ENCODE measurements at regions not wholly inside any gene's neighbourhood (a gene's known extent, or its start where the extent isn't known, plus 50 kb on each side); places are given as distances from the start of the nearest gene placed in this dataset.
"Not testable (repeated sequence)": the region's sequence is repeated elsewhere in the genome, so short reads cannot be mapped to it uniquely, and the experiment has no call there.

- DNase-seq (ENCODE audit: low read depth), result not testable (repeated sequence)
Measured at GRCh38 chr18:5830902-5831301, 64.4 kb downstream of the TMEM200C start.

DNA sequence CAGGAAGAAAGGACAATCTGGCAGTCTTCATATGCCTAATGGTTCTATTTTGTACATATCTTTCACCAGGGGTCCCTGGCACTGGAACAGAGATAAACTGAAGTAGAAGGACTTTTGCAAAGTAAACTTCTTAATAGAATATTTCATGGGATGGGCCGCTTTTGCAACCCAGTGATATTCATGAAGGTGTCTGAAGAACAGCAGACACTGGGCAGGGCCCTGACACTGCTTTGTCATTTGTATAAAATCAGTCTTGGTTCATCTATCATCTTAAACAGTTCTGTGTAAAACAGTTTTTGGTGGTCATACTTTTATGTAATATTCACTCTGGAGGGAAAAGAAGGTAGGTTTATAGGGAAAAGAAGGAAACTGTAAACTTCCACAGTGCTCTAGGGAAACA is 66.4 kb downstream of the TMEM200C start:
- no peak for DNase-seq (ENCODE audit: low read depth)

DNA sequence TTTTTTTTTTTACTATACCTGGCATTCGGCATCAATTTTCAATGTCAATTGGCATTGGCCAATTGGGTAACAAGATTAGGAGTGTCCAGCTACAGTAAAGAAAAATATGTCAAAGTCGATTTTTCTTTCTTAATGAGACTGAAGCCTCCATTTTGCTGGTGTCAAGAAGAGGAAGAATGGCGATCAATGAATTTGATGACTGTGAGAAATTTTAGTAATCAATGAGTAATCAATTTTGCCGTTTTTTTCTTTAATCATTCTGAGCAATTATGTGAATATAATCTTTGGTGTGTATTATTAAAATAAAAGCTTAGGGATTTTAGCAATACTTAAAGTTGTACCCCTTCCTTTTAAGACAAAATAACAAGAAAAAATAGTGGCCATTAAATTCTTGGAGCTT is 69.7 kb downstream of the TMEM200C start:
- no peak for DNase-seq (ENCODE audit: low read depth)

- no peak for DNase-seq (ENCODE audit: low read depth)
Measured at GRCh38 chr18:5824370-5824984, 70.8 kb downstream of the TMEM200C start.

- DNase-seq (ENCODE audit: low read depth), result no peak
Measured at GRCh38 chr18:5817816-5818215, 77.5 kb downstream of the TMEM200C start.

- no peak for DNase-seq (ENCODE audit: low read depth)
Measured at GRCh38 chr18:5806860-5807259, 88.5 kb downstream of the TMEM200C start.

GRCh38 chr18:5787936-5788335 is 107.4 kb downstream of the TMEM200C start:
- no peak for DNase-seq (ENCODE audit: low read depth)

DNA sequence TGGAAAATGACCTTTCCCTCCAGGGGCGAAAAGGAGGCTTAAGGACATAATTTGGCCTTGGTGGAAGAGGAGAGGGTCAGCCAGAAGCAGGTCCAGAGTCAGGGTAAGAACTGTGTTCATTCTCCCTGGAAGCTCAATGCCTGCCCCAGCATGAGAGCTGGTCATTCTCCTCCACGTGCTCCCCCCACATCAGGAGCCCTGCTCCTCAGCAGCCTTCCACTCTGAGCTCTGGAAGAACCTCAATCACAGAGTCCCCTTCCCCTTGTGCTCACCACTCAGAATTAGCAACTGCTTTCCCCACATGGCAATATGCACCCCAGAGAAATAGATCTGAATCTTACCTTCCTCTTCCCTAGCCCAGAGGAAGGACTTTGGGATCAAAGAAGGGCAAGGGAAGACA is 115.4 kb downstream of the TMEM200C start:
- DNase-seq (ENCODE audit: low read depth), result no peak

DNA sequence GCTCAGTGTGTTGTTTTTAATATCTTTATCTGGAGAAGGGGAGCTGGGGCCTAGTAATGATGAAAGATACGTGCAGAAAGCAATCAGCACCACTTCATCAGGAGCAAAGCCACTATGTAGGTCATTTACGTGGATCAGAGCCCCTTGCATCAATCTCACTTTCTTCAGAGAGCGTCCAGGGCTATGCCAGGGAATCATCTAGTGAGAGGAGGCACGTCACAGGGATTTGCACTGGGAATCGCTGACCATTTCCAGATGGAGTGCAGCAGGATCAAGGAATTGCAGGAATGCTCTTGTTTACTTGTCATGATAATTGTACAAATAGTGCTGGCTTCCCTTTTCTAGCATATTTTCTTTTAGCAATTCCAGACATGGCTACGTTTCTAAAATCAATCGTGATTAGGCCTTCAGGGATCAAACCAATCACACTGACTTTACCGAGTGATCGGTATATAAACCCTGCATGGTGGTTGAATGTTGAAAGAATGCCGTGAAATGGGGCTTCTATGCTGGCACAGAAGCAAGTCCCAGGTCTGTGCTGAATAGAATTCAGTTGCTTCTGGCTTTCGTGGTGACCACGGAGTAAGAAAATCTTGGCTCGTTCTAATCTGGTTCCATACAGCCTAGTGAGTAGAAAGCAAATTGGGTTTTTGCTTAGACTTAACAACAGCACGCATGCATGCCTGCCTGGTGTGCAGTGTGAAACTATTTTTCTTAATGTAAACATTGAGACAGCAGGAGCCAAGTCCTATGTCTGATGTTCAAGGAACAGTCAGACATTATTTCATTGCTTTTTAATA is 122.8 kb downstream of the TMEM200C start:
- no peak for DNase-seq (ENCODE audit: low read depth)

GRCh38 chr18:5771343-5771742 is 124.0 kb downstream of the TMEM200C start:
- no peak for DNase-seq (ENCODE audit: low read depth)

GRCh38 chr18:5770176-5770575 is 125.1 kb downstream of the TMEM200C start:
- no peak for DNase-seq (ENCODE audit: low read depth)

DNA sequence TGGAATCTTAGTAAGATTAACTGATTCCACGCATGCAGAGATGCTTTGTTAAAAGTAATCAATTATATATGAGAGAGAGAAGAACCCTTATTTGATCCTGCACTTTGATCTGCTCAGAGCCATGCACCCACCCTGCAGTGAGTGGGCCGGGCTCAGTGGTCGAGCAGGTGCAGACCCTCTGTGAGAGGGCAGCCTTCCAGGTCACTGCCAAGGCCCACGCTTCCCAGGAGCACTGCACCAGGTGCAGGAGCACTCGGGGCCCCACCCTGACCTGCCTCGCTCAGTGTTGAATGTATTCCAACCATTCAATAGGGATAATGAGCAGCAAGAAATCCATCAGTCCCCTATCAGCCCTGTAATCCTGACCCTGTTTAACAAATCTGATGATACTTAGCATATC is 126.9 kb downstream of the TMEM200C start:
- no peak for DNase-seq (ENCODE audit: low read depth)

- DNase-seq (ENCODE audit: low read depth), result no peak
Measured at GRCh38 chr18:5759194-5759593, 136.1 kb downstream of the TMEM200C start.

GRCh38 chr18:5756823-5757222 is 138.5 kb downstream of the TMEM200C start:
- DNase-seq (ENCODE audit: low read depth), result no peak

- DNase-seq (ENCODE audit: low read depth), result no peak
Measured at GRCh38 chr18:5747678-5748077, 147.6 kb downstream of the TMEM200C start.

GRCh38 chr18:5746844-5747243 is 148.5 kb downstream of the TMEM200C start:
- no peak for DNase-seq (ENCODE audit: low read depth)

DNA sequence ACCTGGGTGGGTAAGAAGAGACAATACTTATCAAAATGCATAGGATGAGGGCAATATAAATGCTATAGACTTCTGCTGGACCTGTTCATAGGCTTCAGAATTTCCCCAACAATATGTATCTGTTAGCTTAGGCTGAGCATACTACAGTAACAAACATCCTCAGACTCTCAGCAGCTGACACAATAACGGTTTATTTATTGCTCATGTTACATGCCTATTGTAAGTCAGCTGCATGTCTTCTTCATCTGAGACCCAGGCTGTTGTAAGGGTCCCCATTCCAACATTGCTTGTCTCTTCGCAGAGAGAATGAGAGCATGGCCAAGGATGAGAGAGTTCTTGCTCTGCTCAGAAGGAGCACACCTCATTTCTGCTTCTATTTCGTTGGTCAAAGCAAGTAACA is 150.7 kb downstream of the TMEM200C start:
- DNase-seq (ENCODE audit: low read depth), result no peak

DNA sequence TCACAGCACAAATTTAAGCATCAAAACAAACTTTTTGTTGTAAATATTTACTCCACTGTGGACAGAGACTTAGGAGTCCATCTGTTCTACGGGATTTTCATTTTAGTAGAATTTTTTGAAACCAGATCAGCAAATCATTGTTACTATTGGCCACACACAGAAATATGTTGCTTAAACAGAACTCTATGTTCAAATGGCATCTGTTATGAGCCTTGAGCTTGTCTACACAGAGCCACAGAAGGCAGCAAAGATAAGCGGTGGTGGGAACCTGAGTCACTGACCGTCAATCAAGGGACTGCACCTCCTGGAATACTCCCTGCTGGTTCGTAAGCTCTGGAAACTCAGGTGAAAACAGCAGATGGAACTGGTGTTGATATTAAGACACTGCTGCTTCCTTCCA is 156.8 kb downstream of the TMEM200C start:
- no peak for DNase-seq (ENCODE audit: low read depth)

GRCh38 chr18:5732318-5732717 is 163.0 kb downstream of the TMEM200C start:
- no peak for DNase-seq (ENCODE audit: low read depth)

DNA sequence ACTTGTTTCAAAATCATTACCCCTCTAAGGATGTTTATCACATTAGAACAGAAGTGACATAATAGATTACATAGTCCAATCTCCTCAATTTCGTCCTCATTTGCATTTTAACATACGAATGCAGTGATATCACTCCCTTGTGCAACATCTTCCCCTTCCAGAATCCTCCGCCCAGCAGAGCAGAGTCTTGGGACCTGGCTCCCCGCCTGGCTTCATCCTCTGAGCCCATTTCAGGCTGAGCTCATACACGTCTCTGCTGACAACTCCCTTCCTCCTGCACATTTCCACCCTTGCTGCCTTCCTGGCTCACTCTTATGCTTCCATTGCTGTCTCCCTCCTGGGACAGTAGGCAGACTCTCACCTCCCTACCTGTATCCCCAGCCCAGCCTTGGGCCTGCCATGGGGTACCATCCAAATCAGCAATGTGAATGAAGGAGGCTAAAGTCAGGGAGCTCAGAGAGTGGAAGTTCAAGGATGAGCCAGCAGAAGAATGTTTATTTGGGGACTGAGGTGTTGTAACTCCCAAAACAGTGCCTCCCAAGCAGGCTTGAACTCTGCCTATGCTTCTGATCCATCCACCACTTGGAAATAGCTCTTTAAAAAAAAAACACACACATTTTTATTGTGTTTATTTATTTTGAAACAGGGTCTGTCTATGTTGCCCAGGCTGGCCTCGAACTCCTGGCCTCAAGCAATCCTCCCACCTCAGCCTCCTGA is 165.2 kb downstream of the TMEM200C start:
- no peak for DNase-seq (ENCODE audit: low read depth)

GRCh38 chr18:5728531-5728930 is 166.8 kb downstream of the TMEM200C start:
- no peak for DNase-seq (ENCODE audit: low read depth)

- no peak for DNase-seq (ENCODE audit: low read depth)
Measured at GRCh38 chr18:5726011-5726410, 169.3 kb downstream of the TMEM200C start.

DNA sequence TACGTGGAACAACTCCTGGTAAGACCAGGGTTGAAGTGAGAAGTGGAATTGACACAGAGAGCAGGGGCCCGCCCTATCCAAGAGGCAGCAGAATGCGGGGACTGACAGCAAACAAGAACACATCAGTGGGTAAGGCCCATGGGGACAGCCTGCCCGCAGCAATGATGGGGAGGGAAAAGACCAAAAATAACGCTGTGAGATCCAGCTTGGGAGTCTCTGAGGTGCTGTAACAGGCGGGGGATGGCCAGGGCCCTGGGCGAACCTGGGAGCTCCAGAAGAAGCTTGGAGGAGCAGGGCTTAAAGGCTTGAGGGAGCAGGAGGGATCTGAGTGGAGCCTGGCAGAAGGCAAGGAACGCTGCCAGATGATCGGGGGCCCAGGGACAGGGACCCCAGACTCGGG is 173.4 kb downstream of the TMEM200C start:
- no peak for DNase-seq (ENCODE audit: low read depth)

Data from iris pigment epithelial cell (primary cell).